ENCODE measurements at regions not wholly inside any gene's neighbourhood (a gene's known extent, or its start where the extent isn't known, plus 50 kb on each side); places are given as distances from the start of the nearest gene placed in this dataset.

- Mint-ChIP-seq H3K27ac (no peak overlapping the region), H3K4me1 (peaks cover 0 to 42% (median 8%) of the 10 kb centered on the region in 7 donors), H3K9me3 (peaks cover 0 to 4% (median 0%) of the 10 kb centered on the region in 11 donors), H3K4me3 (no peak overlapping the region), H3K36me3 (peaks cover 0 to 5% (median 0%) of the 10 kb centered on the region in 5 donors), H3K27me3 (no peaks in the 10 kb centered on the region)
- Histone ChIP-seq H3K4me3 (ENCODE audit: low read length) (no peak overlapping the region), H3K4me1 (ENCODE audit: control insufficient read depth in 2 of 2, insufficient read depth in 2 of 2, low read length in 2 of 2) (no peaks in the 10 kb centered on the region), H3K9me3 (ENCODE audit: control insufficient read depth in 2 of 3, low read length in 3 of 3) (no peaks in the 10 kb centered on the region), H3K27me3 (ENCODE audit: control insufficient read depth in 2 of 2, insufficient read depth in 2 of 2, low read length in 2 of 2) (no peaks in the 10 kb centered on the region), H3K36me3 (ENCODE audit: control insufficient read depth in 2 of 3, insufficient read depth in 3 of 3, low read length in 3 of 3) (no peaks in the 10 kb centered on the region), H3K27ac (ENCODE audit: low read depth, low read length) (no peak overlapping the region)
- no peak for DNase-seq
- ChIA-PET CTCF (no interaction called here), POLR2A (no interaction called here)
- ATAC-seq: no peak
- intact Hi-C loops (cut with micrococcal nuclease): no loop called here
Observed at GRCh38 chr11:128227466-128227865, 359.9 kb downstream of the ETS1 start.

- no peak overlapping the region for H3K27ac ChIP-seq (ENCODE audit: low read depth, low read length)
- H3K9me3 ChIP-seq (ENCODE audit: control insufficient read depth in 2 of 3, low read length in 3 of 3): no peaks in the 10 kb centered on the region
- no peak for DNase-seq
- no peak for ATAC-seq
- H3K36me3 ChIP-seq (ENCODE audit: control insufficient read depth in 2 of 3, insufficient read depth in 3 of 3, low read length in 3 of 3): no peaks in the 10 kb centered on the region
- Mint-ChIP-seq H3K27me3 (no peaks in the 10 kb centered on the region), H3K4me3 (no peak overlapping the region), H3K36me3 (peaks cover 0 to 2% (median 0%) of the 10 kb centered on the region in 5 donors), H3K4me1 (peaks cover 0 to 35% (median 8%) of the 10 kb centered on the region in 7 donors), H3K27ac (no peak overlapping the region), H3K9me3 (no peaks in the 10 kb centered on the region)
- CTCF ChIA-PET: no interaction called here
- H3K27me3 ChIP-seq (ENCODE audit: control insufficient read depth in 2 of 2, insufficient read depth in 2 of 2, low read length in 2 of 2): no peaks in the 10 kb centered on the region
- POLR2A ChIA-PET: no interaction called here
- H3K4me1 ChIP-seq (ENCODE audit: control insufficient read depth in 2 of 2, insufficient read depth in 2 of 2, low read length in 2 of 2): no peaks in the 10 kb centered on the region
- intact Hi-C loops (cut with micrococcal nuclease): no loop called here
- no peak overlapping the region for H3K4me3 ChIP-seq (ENCODE audit: low read length)
Observed at GRCh38 chr11:128226106-128226716, 361.1 kb downstream of the ETS1 start.

- ChIA-PET CTCF (no interaction called here), POLR2A (no interaction called here)
- Histone ChIP-seq H3K9me3 (ENCODE audit: control insufficient read depth in 2 of 3, low read length in 3 of 3) (no peaks in the 10 kb centered on the region), H3K4me1 (ENCODE audit: control insufficient read depth in 2 of 2, insufficient read depth in 2 of 2, low read length in 2 of 2) (no peaks in the 10 kb centered on the region), H3K36me3 (ENCODE audit: control insufficient read depth in 2 of 3, insufficient read depth in 3 of 3, low read length in 3 of 3) (no peaks in the 10 kb centered on the region), H3K27ac (ENCODE audit: low read depth, low read length) (no peak overlapping the region), H3K27me3 (ENCODE audit: control insufficient read depth in 2 of 2, insufficient read depth in 2 of 2, low read length in 2 of 2) (no peaks in the 10 kb centered on the region), H3K4me3 (ENCODE audit: low read length) (no peak overlapping the region)
- ATAC-seq (no peak), DNase-seq (no peak)
- Mint-ChIP-seq H3K27me3 (no peaks in the 10 kb centered on the region), H3K36me3 (peaks cover 0 to 4% (median 0%) of the 10 kb centered on the region in 5 donors), H3K4me1 (peaks cover 0 to 27% (median 8%) of the 10 kb centered on the region in 7 donors), H3K27ac (no peak overlapping the region), H3K9me3 (peaks cover 0 to 3% (median 0%) of the 10 kb centered on the region in 11 donors), H3K4me3 (no peak overlapping the region)
- intact Hi-C loops (cut with micrococcal nuclease): no loop called here
Observed at GRCh38 chr11:128222245-128222884, 365.0 kb downstream of the ETS1 start.

- Mint-ChIP-seq H3K4me1 (peaks cover 0 to 11% (median 6%) of the 10 kb centered on the region in 7 donors), H3K27me3 (no peaks in the 10 kb centered on the region), H3K4me3 (no peak overlapping the region), H3K9me3 (peaks cover 0 to 8% (median 0%) of the 10 kb centered on the region in 11 donors), H3K27ac (no peak overlapping the region), H3K36me3 (peaks cover 0 to 4% (median 0%) of the 10 kb centered on the region in 5 donors)
- Histone ChIP-seq H3K36me3 (ENCODE audit: control insufficient read depth in 2 of 3, insufficient read depth in 3 of 3, low read length in 3 of 3) (no peaks in the 10 kb centered on the region), H3K4me1 (ENCODE audit: control insufficient read depth in 2 of 2, insufficient read depth in 2 of 2, low read length in 2 of 2) (no peaks in the 10 kb centered on the region), H3K4me3 (ENCODE audit: low read length) (no peak overlapping the region), H3K27me3 (ENCODE audit: control insufficient read depth in 2 of 2, insufficient read depth in 2 of 2, low read length in 2 of 2) (no peaks in the 10 kb centered on the region), H3K27ac (ENCODE audit: low read depth, low read length) (no peak overlapping the region), H3K9me3 (ENCODE audit: control insufficient read depth in 2 of 3, low read length in 3 of 3) (no peaks in the 10 kb centered on the region)
- POLR2A ChIA-PET: interaction anchor here (0.7 kb wide), 1 partner anchor 32 kb away, joined by 3 read pairs; no protein-coding TSS in a partner anchor
- CTCF ChIA-PET: interaction anchor here (0.7 kb wide), 1 partner anchor 561 kb away, joined by 3 read pairs; no protein-coding TSS in a partner anchor
- DNase-seq: no peak
- no peak for ATAC-seq
- intact Hi-C loops (cut with micrococcal nuclease): loop anchor here in 1 of 2 donors (5.0 kb wide), 1 partner anchor 38 kb away; no protein-coding TSS in a partner anchor
Observed at GRCh38 chr11:128219731-128220120, 367.6 kb downstream of the ETS1 start.

GRCh38 chr11:128216198-128216597 is 371.2 kb downstream of the ETS1 start:
- no peak overlapping the region for H3K27ac ChIP-seq (ENCODE audit: low read depth, low read length)
- no peaks in the 10 kb centered on the region for H3K4me1 ChIP-seq (ENCODE audit: control insufficient read depth in 2 of 2, insufficient read depth in 2 of 2, low read length in 2 of 2)
- H3K36me3 ChIP-seq (ENCODE audit: control insufficient read depth in 2 of 3, insufficient read depth in 3 of 3, low read length in 3 of 3): no peaks in the 10 kb centered on the region
- Mint-ChIP-seq H3K27ac (no peak overlapping the region), H3K27me3 (no peaks in the 10 kb centered on the region), H3K36me3 (peaks cover 0 to 4% (median 0%) of the 10 kb centered on the region in 5 donors), H3K4me1 (peaks cover 0 to 12% (median 0%) of the 10 kb centered on the region in 7 donors), H3K4me3 (no peak overlapping the region), H3K9me3 (peaks cover 0 to 11% (median 0%) of the 10 kb centered on the region in 11 donors)
- ATAC-seq: no peak
- no peaks in the 10 kb centered on the region for H3K27me3 ChIP-seq (ENCODE audit: control insufficient read depth in 2 of 2, insufficient read depth in 2 of 2, low read length in 2 of 2)
- POLR2A ChIA-PET: no interaction called here
- no peaks in the 10 kb centered on the region for H3K9me3 ChIP-seq (ENCODE audit: control insufficient read depth in 2 of 3, low read length in 3 of 3)
- no peak overlapping the region for H3K4me3 ChIP-seq (ENCODE audit: low read length)
- no peak for DNase-seq
- CTCF ChIA-PET: no interaction called here
- intact Hi-C loops (cut with micrococcal nuclease): loop anchor here in 1 of 2 donors (5.0 kb wide), 1 partner anchor 41 kb away; no protein-coding TSS in a partner anchor

GRCh38 chr11:128215238-128215882 is 372.0 kb downstream of the ETS1 start:
- DNase-seq (no peak), ATAC-seq (no peak)
- ChIA-PET POLR2A (no interaction called here), CTCF (interaction anchor here (1.1 kb wide), 1 partner anchor 559 kb away, joined by 3 read pairs; no protein-coding TSS in a partner anchor)
- no peaks in the 10 kb centered on the region for H3K9me3 ChIP-seq (ENCODE audit: control insufficient read depth in 2 of 3, low read length in 3 of 3)
- Mint-ChIP-seq H3K9me3 (peaks cover 0 to 11% (median 0%) of the 10 kb centered on the region in 11 donors), H3K36me3 (peaks cover 0 to 4% (median 0%) of the 10 kb centered on the region in 5 donors), H3K4me3 (no peak overlapping the region), H3K4me1 (peaks cover 0 to 12% (median 0%) of the 10 kb centered on the region in 7 donors), H3K27me3 (no peaks in the 10 kb centered on the region), H3K27ac (no peak overlapping the region)
- H3K36me3 ChIP-seq (ENCODE audit: control insufficient read depth in 2 of 3, insufficient read depth in 3 of 3, low read length in 3 of 3): no peaks in the 10 kb centered on the region
- no peak overlapping the region for H3K4me3 ChIP-seq (ENCODE audit: low read length)
- intact Hi-C loops (cut with micrococcal nuclease): loop anchor here in 1 of 2 donors (5.0 kb wide), 1 partner anchor 42 kb away; no protein-coding TSS in a partner anchor
- H3K4me1 ChIP-seq (ENCODE audit: control insufficient read depth in 2 of 2, insufficient read depth in 2 of 2, low read length in 2 of 2): no peaks in the 10 kb centered on the region
- H3K27ac ChIP-seq (ENCODE audit: low read depth, low read length): no peak overlapping the region
- no peaks in the 10 kb centered on the region for H3K27me3 ChIP-seq (ENCODE audit: control insufficient read depth in 2 of 2, insufficient read depth in 2 of 2, low read length in 2 of 2)

Data from naive thymus-derived CD4-positive, alpha-beta T cell (primary cell).